ENCODE measurements at regions not wholly inside any gene's neighbourhood (a gene's known extent, or its start where the extent isn't known, plus 50 kb on each side); places are given as distances from the start of the nearest gene placed in this dataset.

GRCh38 chr2:66782780-66783361, 347.9 kb downstream of the MEIS1 start:
- TF ChIP-seq, protein P1, sequence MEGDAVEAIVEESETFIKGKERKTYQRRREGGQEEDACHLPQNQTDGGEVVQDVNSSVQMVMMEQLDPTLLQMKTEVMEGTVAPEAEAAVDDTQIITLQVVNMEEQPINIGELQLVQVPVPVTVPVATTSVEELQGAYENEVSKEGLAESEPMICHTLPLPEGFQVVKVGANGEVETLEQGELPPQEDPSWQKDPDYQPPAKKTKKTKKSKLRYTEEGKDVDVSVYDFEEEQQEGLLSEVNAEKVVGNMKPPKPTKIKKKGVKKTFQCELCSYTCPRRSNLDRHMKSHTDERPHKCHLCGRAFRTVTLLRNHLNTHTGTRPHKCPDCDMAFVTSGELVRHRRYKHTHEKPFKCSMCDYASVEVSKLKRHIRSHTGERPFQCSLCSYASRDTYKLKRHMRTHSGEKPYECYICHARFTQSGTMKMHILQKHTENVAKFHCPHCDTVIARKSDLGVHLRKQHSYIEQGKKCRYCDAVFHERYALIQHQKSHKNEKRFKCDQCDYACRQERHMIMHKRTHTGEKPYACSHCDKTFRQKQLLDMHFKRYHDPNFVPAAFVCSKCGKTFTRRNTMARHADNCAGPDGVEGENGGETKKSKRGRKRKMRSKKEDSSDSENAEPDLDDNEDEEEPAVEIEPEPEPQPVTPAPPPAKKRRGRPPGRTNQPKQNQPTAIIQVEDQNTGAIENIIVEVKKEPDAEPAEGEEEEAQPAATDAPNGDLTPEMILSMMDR (IDR thresholded peaks at IDR 0.05) = no peak
- TF ChIP-seq EP300 (IDR thresholded peaks at IDR 0.05) = no peak

All from esophagus muscularis mucosa (tissue), 3 donors.